ENCODE measurements at regions not wholly inside any gene's neighbourhood (a gene's known extent, or its start where the extent isn't known, plus 50 kb on each side); places are given as distances from the start of the nearest gene placed in this dataset.
"Not testable (repeated sequence)": the region's sequence is repeated elsewhere in the genome, so short reads cannot be mapped to it uniquely, and the experiment has no call there.

GRCh38 chr10:118871244-118871865, 116.6 kb upstream of the CACUL1 start:
- no peak for DNase-seq (ENCODE audit: low read depth)

GRCh38 chr10:118873091-118873737, 118.4 kb upstream of the CACUL1 start:
- no peak for DNase-seq (ENCODE audit: low read depth)

GRCh38 chr10:118873738-118874105, 119.0 kb upstream of the CACUL1 start:
- no peak for DNase-seq (ENCODE audit: low read depth)

GRCh38 chr10:118874171-118874570, 119.4 kb upstream of the CACUL1 start:
- DNase-seq (ENCODE audit: low read depth): no peak

- DNase-seq (ENCODE audit: low read depth): no peak
These were observed 120.3 kb upstream of the CACUL1 start for GRCh38 chr10:118875087-118875486.

GRCh38 chr10:118882741-118883140, 128.0 kb upstream of the CACUL1 start:
- DNase-seq (ENCODE audit: low read depth): no peak

GRCh38 chr10:118892255-118892654, 137.3 kb upstream of the NANOS1 start:
- DNase-seq (ENCODE audit: low read depth): no peak

GRCh38 chr10:118894891-118895290, 134.6 kb upstream of the NANOS1 start:
- not testable (repeated sequence) for DNase-seq (ENCODE audit: low read depth)

- no peak for DNase-seq (ENCODE audit: low read depth)
These were observed 128.9 kb upstream of the NANOS1 start for GRCh38 chr10:118900617-118901016.

- no peak for DNase-seq (ENCODE audit: low read depth)
These were observed 128.1 kb upstream of the NANOS1 start for GRCh38 chr10:118901380-118901779.

- DNase-seq (ENCODE audit: low read depth): no peak
These were observed 127.6 kb upstream of the NANOS1 start for GRCh38 chr10:118901906-118902305.

- not testable (repeated sequence) for DNase-seq (ENCODE audit: low read depth)
These were observed 126.9 kb upstream of the NANOS1 start for GRCh38 chr10:118902656-118903055.

- DNase-seq (ENCODE audit: low read depth): no peak
These were observed 126.3 kb upstream of the NANOS1 start for GRCh38 chr10:118903251-118903650.

GRCh38 chr10:118903691-118904090, 125.8 kb upstream of the NANOS1 start:
- DNase-seq (ENCODE audit: low read depth): no peak

- DNase-seq (ENCODE audit: low read depth): no peak
These were observed 125.2 kb upstream of the NANOS1 start for GRCh38 chr10:118904286-118904685.

- DNase-seq (ENCODE audit: low read depth): no peak
These were observed 122.5 kb upstream of the NANOS1 start for GRCh38 chr10:118907051-118907450.

- DNase-seq (ENCODE audit: low read depth): no peak
These were observed 120.8 kb upstream of the NANOS1 start for GRCh38 chr10:118908557-118909256.

GRCh38 chr10:118910702-118911101, 118.8 kb upstream of the NANOS1 start:
- DNase-seq (ENCODE audit: low read depth): no peak

- DNase-seq (ENCODE audit: low read depth): no peak
These were observed 118.2 kb upstream of the NANOS1 start for GRCh38 chr10:118911363-118911762.

- DNase-seq (ENCODE audit: low read depth): no peak
These were observed 116.4 kb upstream of the NANOS1 start for GRCh38 chr10:118912961-118913600.

GRCh38 chr10:118913825-118914224, 115.7 kb upstream of the NANOS1 start:
- DNase-seq (ENCODE audit: low read depth): no peak

- no peak for DNase-seq (ENCODE audit: low read depth)
These were observed 114.9 kb upstream of the NANOS1 start for GRCh38 chr10:118914629-118915028.

GRCh38 chr10:118915161-118915560, 114.4 kb upstream of the NANOS1 start:
- no peak for DNase-seq (ENCODE audit: low read depth)

Data from stimulated activated CD8-positive, alpha-beta memory T cell treated with anti-CD3 and anti-CD28 coated beads, Interleukin-15, amount 100 ng/mL, for 1 hour (primary cell).